HG03469 (cell line): ENCODE measurements at regions not wholly inside any gene's neighbourhood (a gene's known extent, or its start where the extent isn't known, plus 50 kb on each side); places are given as distances from the start of the nearest gene placed in this dataset.

Experiments
- ATAC-seq: cut with Tn5 transposase; IDR thresholded peaks from one replicate; pipeline ENCODE4 v1.9.1; 2021; ENCODE audit warnings: mild to moderate bottlenecking, moderate library complexity, moderate number of reproducible peaks; ENCODE audit not compliant: unreplicated experiment

GRCh38 chr12:24561882-24562770 lies 386.8 kb downstream of the BCAT1 start:
- no peak for ATAC-seq

DNA sequence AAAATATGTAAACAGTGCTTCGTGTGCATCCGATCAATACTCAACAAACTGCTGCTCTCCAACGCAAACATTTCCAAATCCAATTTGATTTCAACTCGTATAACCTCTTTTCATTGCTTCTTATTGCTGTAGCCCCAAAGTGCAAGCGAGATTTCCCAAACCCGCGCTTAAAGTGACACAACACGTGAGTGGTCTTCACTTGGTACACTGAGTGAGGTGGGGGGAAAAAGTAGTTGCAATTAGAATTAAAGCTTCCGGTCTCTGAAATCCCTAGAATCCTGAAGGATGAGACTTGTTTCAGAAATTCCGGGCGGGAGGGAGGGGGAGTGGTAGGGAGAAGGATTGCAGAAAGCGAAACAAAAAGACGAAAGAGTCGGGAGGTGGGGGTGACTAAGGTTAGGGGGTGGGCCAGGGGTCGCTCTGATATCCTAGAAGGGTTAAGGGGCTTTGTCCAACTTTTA lies 387.5 kb downstream of the BCAT1 start:
- no peak for ATAC-seq

DNA sequence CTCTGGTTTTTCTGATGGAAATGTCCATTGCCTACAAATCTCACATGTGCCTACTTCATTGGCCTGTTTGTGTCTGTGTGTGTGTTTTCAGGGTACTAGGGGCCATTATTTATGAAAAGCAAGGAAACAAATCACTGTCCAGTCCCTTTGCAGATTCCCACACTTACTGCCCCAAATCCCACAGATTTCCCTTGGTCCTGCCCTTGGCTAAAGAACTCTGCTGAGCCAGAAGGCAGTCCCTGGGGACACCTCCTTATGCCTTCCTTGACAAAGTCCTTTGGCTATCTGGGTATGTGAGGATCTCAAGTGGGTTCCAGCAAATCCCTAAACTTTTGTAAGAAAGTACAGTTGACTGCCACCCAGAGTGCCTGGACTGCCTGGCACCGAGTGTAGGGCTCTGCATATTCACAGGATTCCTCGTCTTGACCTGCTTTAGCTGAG lies 388.1 kb downstream of the BCAT1 start:
- no peak for ATAC-seq

- no peak for ATAC-seq
Observed at GRCh38 chr12:24560192-24560775, 388.6 kb downstream of the BCAT1 start.

- ATAC-seq, result no peak
Observed at GRCh38 chr12:24557738-24558137, 391.2 kb downstream of the BCAT1 start.

DNA sequence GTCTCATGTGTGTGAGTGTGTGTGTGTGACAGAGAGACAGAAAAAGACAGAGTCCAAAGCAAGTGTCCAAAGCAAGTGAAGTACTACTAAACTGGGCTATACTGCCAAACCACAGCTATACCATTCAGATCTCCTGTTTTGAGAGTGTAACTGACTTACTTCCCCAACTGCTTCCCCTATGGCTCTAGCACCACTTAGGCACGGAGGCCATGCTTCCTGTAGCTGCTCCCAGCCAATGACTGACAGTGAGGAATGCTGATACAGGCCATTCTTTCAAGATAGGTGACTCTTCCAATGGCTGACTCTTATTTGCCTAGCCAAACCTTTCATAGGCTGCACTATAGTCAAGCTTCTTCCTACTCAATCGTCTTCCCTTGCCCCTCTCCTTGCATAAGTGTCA lies 393.2 kb downstream of the BCAT1 start:
- ATAC-seq, result no peak

- ATAC-seq, result no peak
Observed at GRCh38 chr12:24554612-24555295, 394.1 kb downstream of the BCAT1 start.

GRCh38 chr12:24553259-24553658 lies 395.6 kb downstream of the BCAT1 start:
- no peak for ATAC-seq

GRCh38 chr12:24551163-24551786 lies 397.6 kb downstream of the BCAT1 start:
- no peak for ATAC-seq

DNA sequence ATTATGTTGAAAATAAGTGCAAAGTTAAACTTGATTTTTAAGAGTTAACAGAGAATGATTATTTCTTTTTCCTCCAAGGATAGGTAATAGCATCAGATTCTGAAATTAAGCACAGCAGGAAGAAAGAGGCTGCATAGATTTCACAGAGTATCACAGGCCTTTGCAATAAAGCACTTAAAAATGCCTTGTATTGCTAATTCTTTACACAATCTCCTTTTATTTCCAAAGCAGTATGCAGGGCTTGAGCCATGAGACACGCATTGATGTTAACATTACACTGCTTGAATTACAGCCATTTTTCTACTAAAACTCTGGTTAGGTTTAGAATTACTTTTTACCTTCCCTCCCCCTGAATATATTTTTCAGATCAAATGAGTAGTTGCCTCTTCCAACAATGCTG lies 398.3 kb downstream of the BCAT1 start:
- no peak for ATAC-seq

- no peak for ATAC-seq
Observed at GRCh38 chr12:24546661-24547060, 402.2 kb downstream of the BCAT1 start.

DNA sequence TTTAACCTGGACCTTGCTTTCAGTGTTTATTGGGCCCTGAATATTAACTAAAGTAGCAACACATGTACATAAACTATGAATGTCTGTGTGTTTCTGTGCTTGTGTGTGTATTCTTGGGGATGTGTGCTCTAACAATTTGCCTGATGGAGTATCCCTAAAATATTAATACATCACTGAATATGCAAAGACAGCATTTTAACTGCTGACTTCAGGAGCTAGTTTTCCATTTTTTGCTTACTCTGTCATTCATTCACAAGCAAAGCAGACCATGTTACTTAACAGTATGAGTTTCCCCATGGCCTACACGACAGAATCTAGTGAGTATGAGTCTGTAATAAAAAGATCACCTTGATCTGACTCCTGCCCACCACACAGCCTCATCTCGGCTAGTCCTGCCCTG lies 402.8 kb downstream of the BCAT1 start:
- ATAC-seq, result no peak

GRCh38 chr12:24544368-24544767 lies 404.5 kb downstream of the BCAT1 start:
- no peak for ATAC-seq

- no peak for ATAC-seq
Observed at GRCh38 chr12:24541193-24541871, 407.6 kb downstream of the BCAT1 start.

DNA sequence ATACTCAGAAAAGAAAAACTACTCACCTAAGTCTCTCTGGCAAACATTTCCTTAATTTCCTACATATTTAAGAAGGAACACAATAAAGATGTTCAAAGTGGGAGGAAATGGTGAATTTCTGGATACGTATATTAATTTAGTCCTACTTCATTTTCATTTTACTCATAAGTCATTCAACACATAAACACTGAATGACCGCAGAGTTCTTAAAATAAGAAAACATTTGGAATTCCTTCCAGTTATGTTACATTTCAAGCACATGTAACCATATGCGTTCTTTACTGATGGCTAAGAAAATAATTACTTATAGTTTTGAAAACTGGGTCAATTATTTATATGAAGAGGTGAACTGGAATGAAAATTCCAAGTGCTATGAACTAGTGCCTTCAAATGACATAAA lies 409.3 kb downstream of the BCAT1 start:
- ATAC-seq, result no peak

DNA sequence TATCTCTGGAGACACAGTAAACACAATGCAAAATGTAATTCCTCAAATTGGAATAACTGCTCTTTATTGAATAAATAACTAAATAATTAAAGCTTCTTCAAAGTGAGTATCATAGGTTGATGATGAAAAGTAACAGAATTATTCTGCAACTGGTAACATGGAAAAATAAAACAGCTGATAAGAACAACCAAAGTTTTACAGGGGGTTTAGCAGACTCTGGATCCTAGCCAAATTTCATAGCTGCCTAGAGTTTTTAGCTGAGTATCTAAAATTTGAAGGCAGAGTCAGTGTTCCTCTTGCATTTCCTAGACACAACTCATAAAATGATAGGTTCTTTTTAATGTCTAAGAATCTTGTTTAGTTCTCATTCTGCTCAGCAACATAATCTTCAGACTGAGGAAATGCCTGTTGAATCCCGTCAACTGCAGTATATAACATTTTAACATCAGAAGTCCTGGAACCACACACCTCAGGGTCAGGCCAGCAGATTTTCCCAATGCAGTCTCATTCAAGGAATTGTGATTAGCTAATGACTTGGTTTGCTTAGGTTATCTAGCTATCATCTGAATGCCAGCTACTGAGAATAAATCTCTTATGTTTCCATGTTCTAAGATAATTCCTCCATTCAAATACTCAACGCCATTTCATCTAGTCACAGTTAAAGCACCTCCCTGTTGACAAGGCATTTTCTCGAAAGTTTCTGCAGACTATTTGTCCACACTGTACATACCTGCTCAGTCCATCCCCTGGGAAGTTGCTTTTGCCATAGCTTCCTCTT lies 411.6 kb downstream of the BCAT1 start:
- no peak for ATAC-seq

DNA sequence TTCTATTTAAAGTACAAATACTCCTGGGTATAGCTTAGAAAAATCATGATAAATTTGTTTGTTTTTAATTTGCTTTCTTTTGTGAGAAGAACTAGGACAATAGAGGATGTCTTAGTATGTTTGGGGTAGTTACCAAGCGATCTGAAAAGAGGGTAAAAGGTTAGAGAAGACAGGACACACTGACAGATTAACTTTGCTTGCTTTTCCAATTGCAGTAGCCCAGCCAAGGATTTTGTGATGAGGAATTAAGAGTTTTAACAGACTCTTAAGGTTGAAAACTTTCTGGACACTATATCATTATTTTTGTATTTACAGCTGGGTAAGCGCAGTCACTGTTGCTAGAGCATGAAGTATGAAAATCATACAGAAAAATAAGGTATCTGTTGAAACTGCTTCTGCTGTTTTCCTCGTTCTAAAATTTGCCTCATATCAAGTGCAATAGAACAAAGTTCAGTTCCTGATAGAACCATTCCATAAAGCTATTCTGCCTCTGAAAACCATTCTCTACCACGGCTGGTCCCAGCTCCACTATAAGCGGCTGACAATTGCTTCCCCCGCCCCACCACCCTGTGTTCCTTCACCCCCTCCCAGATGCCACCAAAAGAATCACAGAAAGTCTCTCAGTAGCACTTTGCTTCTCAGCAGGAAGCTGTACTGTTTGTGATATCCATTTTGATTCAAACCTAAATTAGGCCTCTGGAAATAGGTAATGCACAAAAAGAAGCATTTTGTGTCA lies 413.4 kb downstream of the BCAT1 start:
- ATAC-seq, result no peak

GRCh38 chr12:24534622-24535021 lies 414.3 kb downstream of the BCAT1 start:
- ATAC-seq, result no peak

DNA sequence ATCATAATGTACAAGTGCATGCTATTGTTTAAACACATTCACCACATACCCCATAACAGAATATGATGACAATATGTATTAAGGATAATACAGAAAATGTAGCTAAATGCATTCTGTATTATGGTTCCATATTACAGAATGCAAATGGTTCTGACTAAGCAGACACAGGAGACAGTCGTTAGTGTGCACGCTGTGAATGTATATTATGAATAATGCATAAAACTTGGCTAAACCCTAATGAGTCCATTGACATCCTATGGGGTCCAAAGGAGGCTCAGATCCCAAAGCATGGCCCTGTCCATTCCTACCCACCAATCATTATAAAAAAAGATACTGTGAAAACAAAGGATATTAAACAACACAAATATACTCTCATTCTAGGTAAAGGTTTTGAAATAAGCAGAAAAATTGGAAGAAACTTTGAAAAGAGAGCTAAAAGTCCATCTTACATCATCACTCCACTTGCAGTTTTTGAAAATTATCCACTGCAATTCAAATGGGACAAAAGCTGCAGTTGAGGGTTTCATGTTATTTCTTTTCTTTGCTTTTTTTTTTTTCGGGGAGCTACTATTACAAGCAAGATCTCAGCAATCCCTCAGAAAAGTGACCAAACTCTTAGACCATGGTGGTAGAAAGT lies 415.1 kb downstream of the BCAT1 start:
- ATAC-seq, result no peak
